Right lobe of liver (tissue), 6 donors: ENCODE measurements at regions not wholly inside any gene's neighbourhood (a gene's known extent, or its start where the extent isn't known, plus 50 kb on each side); places are given as distances from the start of the nearest gene placed in this dataset.

Experiments
- ATAC-seq, 4 donors: fragments of 200-7000 bp; cut with Tn5 transposase; one replicate each; pipeline ENCODE4 v1.9.1; 2020; ENCODE audit warnings: mild to moderate bottlenecking in 4 of 4, moderate library complexity in 4 of 4
- DNase-seq, 3 donors: peaks; one replicate each; pipeline ENCODE4 v3.0.0-alpha.2; 2020
- H3K27ac ChIP-seq, 3 donors: fragments of 200-600 bp; one replicate each; pipeline ENCODE4 v1.8.0; 2022
- H3K27me3 ChIP-seq, 2 donors: fragments of 200-600 bp; one replicate each; pipeline ENCODE4 v1.8.0; 2022
- H3K36me3 ChIP-seq, 4 donors: fragments of 200-600 bp; sonication (generic) in 1 of 4; one replicate each; pipeline versions ENCODE4 v1.5.1 to v1.8.0; 2017 to 2022; ENCODE audit warnings: control low read depth in 1 of 4
- H3K4me1 ChIP-seq, 4 donors: fragments of 200-600 bp; sonication (generic) in 1 of 4; one replicate each; pipeline versions ENCODE4 v1.5.1 to v1.8.0; 2017 to 2022; ENCODE audit warnings: control low read depth in 1 of 4
- H3K4me3 ChIP-seq, 3 donors: fragments of 200-600 bp; one replicate each; pipeline ENCODE4 v1.8.0; 2022
- H3K9me3 ChIP-seq, 4 donors: fragments of 200-600 bp; sonication (generic) in 1 of 4; one replicate each; pipeline versions ENCODE4 v1.5.1 to v1.8.0; 2017 to 2022; ENCODE audit warnings: control low read depth in 1 of 4
- CTCF ChIP-seq, 4 donors: fragments of 200-600 bp in 3 of 4; fragments of 450-650 bp in 1 of 4; IDR thresholded peaks; one replicate each; pipeline versions ENCODE4 v1.5.1 to v1.8.0; 2016 to 2022; ENCODE audit warnings: antibody characterized with exemption in 4 of 4, mild to moderate bottlenecking in 2 of 4
- POLR2A ChIP-seq: fragments of 450-650 bp; IDR thresholded peaks from one replicate; pipeline ENCODE4 v1.6.1; 2017; ENCODE audit warnings: antibody characterized with exemption, mild to moderate bottlenecking
- WGBS: methylation state at CpG from one replicate; pipeline ENCODE4 v1.1.6; 2018; ENCODE audit warnings: low coverage, low lambda C conversion rate; ENCODE audit not compliant: insufficient coverage; ENCODE audit errors: missing lambda C conversion rate; 5-methylcytosine and 5-hydroxymethylcytosine counted together
- intact Hi-C, 2 donors: fragments of 100-400 bp; cut with DNase I; formaldehyde crosslinking; loops; one replicate each; pipeline versions ENCODE4 v1.11.2 to v1.14.1; 2022
- donor health status: DM: no; HTN: yes; CAD: no.
- donor health status: DM: no; HTN: no; CAD: no.
- donor health status: DM: no; HTN: no; CAD: no.
- donor health status: DM: no; HTN: yes; CAD: no.
- donor health status: DM: no; HTN: yes; CAD: no.

GRCh38 chrX:20452487-20452886 lies 185.8 kb upstream of the RPS6KA3 start:
- intact Hi-C loops = no loop called here
- ATAC-seq (no peak), DNase-seq (no peak)
- H3K9me3 ChIP-seq = no peaks in the 10 kb centered on the region
- no peaks in the 10 kb centered on the region for H3K36me3 ChIP-seq
- TF ChIP-seq CTCF (IDR thresholded peaks at IDR 0.05) (no peak), POLR2A (no peak)
- no peak overlapping the region for H3K27ac ChIP-seq
- H3K4me1 ChIP-seq = no peaks in the 10 kb centered on the region
- H3K4me3 ChIP-seq = no peak overlapping the region
- H3K27me3 ChIP-seq = no peaks in the 10 kb centered on the region
- WGBS = 36% methylated on average over 4 of the region's 4 CpGs

GRCh38 chrX:20451929-20452328 lies 185.2 kb upstream of the RPS6KA3 start:
- no peak for TF ChIP-seq POLR2A
- no peak for TF ChIP-seq CTCF (IDR thresholded peaks at IDR 0.05)
- intact Hi-C loops = no loop called here
- Histone ChIP-seq H3K4me3 (no peak overlapping the region), H3K4me1 (no peaks in the 10 kb centered on the region), H3K27ac (no peak overlapping the region), H3K9me3 (no peaks in the 10 kb centered on the region), H3K27me3 (no peaks in the 10 kb centered on the region), H3K36me3 (no peaks in the 10 kb centered on the region)
- no peak for DNase-seq
- no peak for ATAC-seq
- 23% methylated on average over 2 of the region's 2 CpGs for WGBS

- no peaks in the 10 kb centered on the region for H3K36me3 ChIP-seq
- H3K4me3 ChIP-seq = no peak overlapping the region
- no peak overlapping the region for H3K27ac ChIP-seq
- H3K4me1 ChIP-seq = peaks cover 0 to 2% (median 0%) of the 10 kb centered on the region in 4 donors
- 42% methylated on average over 2 of the region's 2 CpGs for WGBS
- DNase-seq = no peak
- TF ChIP-seq POLR2A (no peak), CTCF (IDR thresholded peaks at IDR 0.05) (no peak)
- no peak for ATAC-seq
- no peaks in the 10 kb centered on the region for H3K9me3 ChIP-seq
- H3K27me3 ChIP-seq = no peaks in the 10 kb centered on the region
- intact Hi-C loops = loop anchor here in 1 of 2 donors (10.0 kb wide), 1 partner anchor 190 kb away; no protein-coding TSS in a partner anchor
Measured at GRCh38 chrX:20445109-20445508, 178.4 kb upstream of the RPS6KA3 start.

- ATAC-seq (peak; percentile 91 to 95 (median 92)), DNase-seq (peak; percentile 76 to 79 (median 77))
- no peak overlapping the region for H3K27ac ChIP-seq
- no peak overlapping the region for H3K4me3 ChIP-seq
- TF ChIP-seq CTCF (IDR thresholded peaks at IDR 0.05) (peak; percentile 64 to 75 (median 68)), POLR2A (no peak)
- intact Hi-C loops = loop anchor here in 1 of 2 donors (10.0 kb wide), 1 partner anchor 188 kb away; no protein-coding TSS in a partner anchor
- WGBS = 19% methylated on average over 2 of the region's 3 CpGs
- no peaks in the 10 kb centered on the region for H3K9me3 ChIP-seq
- peaks cover 0 to 2% (median 0%) of the 10 kb centered on the region in 4 donors for H3K4me1 ChIP-seq
- H3K27me3 ChIP-seq = no peaks in the 10 kb centered on the region
- no peaks in the 10 kb centered on the region for H3K36me3 ChIP-seq
Measured at GRCh38 chrX:20442597-20442996, 175.9 kb upstream of the RPS6KA3 start.

- H3K27me3 ChIP-seq = no peaks in the 10 kb centered on the region
- H3K4me3 ChIP-seq = no peak overlapping the region
- WGBS = 64% methylated on average over 1 of the region's 1 CpG
- intact Hi-C loops = loop anchor here in 1 of 2 donors (10.0 kb wide), 1 partner anchor 186 kb away; no protein-coding TSS in a partner anchor
- H3K36me3 ChIP-seq = no peaks in the 10 kb centered on the region
- H3K27ac ChIP-seq = no peak overlapping the region
- no peak for DNase-seq
- H3K9me3 ChIP-seq = no peaks in the 10 kb centered on the region
- no peak for TF ChIP-seq POLR2A
- TF ChIP-seq CTCF (IDR thresholded peaks at IDR 0.05) = no peak
- peaks cover 0 to 2% (median 0%) of the 10 kb centered on the region in 4 donors for H3K4me1 ChIP-seq
- ATAC-seq = no peak
Measured at GRCh38 chrX:20441123-20441522, 174.4 kb upstream of the RPS6KA3 start.
